ENCODE measurements at regions not wholly inside any gene's neighbourhood (a gene's known extent, or its start where the extent isn't known, plus 50 kb on each side); places are given as distances from the start of the nearest gene placed in this dataset.

DNA sequence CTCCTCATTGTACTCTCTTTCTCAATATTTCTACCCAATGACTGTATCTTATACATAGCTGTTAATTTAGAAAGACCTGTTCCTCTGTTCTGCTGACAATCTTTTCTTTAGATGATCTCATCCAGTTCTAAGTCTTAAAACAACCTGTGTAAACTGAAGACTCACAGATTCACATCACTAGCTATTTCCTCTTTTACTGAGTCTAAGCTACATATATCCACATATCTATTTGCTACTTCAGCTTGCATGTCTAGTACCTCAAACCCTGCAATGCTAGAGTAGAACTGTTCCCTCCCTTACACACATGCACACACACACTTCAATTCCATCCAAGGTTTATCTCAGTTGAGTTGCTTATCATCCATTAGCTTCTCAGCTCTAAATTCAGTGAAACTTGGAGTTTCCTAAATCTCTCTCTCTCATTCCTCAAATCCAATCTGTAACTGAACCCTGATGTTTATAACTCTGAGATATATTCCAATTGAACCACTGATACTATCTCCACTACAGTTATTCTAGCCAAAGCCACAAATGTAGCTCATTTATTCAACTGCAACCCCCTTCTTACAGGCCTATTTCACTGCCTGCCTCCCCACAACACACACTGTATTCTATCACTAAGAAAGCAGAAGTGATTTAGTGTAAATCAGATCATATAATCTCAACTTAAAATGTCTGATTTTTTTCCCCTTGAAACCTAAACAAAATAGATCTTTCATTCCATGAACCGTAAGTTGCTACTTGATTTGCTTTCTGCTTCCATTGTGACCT is 1036.8 kb upstream of the POT1 start:
- TF ChIP-seq, protein P1, sequence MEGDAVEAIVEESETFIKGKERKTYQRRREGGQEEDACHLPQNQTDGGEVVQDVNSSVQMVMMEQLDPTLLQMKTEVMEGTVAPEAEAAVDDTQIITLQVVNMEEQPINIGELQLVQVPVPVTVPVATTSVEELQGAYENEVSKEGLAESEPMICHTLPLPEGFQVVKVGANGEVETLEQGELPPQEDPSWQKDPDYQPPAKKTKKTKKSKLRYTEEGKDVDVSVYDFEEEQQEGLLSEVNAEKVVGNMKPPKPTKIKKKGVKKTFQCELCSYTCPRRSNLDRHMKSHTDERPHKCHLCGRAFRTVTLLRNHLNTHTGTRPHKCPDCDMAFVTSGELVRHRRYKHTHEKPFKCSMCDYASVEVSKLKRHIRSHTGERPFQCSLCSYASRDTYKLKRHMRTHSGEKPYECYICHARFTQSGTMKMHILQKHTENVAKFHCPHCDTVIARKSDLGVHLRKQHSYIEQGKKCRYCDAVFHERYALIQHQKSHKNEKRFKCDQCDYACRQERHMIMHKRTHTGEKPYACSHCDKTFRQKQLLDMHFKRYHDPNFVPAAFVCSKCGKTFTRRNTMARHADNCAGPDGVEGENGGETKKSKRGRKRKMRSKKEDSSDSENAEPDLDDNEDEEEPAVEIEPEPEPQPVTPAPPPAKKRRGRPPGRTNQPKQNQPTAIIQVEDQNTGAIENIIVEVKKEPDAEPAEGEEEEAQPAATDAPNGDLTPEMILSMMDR (IDR thresholded peaks at IDR 0.05): no peak
- TF ChIP-seq POLR2A (IDR thresholded peaks at IDR 0.05): no peak

All from adrenal gland (tissue), 5 donors.